22Rv1 (cell line): ENCODE measurements at regions not wholly inside any gene's neighbourhood (a gene's known extent, or its start where the extent isn't known, plus 50 kb on each side); places are given as distances from the start of the nearest gene placed in this dataset.

ENCODE experiments used
- CTCF ChIP-seq: fragments of 450-650 bp; IDR thresholded peaks from 2 replicates; pipeline ENCODE4 v1.5.1; 2017; ENCODE audit warnings: mild to moderate bottlenecking
- ZFX ChIP-seq: fragments of 450-650 bp; IDR thresholded peaks from 2 replicates; pipeline ENCODE4 v1.6.1; 2017; ENCODE audit warnings: antibody characterized with exemption, borderline replicate concordance

- TF ChIP-seq CTCF: no peak
- no peak for TF ChIP-seq ZFX
Observed at GRCh38 chr3:118629821-118630220, 404.8 kb downstream of the IGSF11 start.
